ENCODE measurements at regions not wholly inside any gene's neighbourhood (a gene's known extent, or its start where the extent isn't known, plus 50 kb on each side); places are given as distances from the start of the nearest gene placed in this dataset.

DNA sequence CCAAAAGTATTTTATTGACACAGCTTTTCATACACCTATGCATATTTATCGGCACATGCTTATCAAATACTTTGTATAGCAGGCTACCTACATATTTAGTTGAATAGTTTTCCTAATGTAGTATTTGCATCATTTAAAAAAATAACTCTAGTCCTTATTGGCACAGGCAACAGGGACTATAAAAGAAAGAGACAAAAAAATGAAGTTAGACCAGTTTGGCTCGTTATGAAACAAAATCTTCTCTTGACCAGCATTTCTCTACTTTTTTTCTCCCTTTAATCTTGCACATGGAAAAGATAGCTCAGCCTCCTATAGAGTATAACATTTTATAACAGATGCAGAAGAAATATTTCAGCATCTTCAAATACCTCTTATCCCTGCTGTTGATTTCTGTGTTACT lies 794.8 kb upstream of the MIR17HG start:
- TF ChIP-seq, protein P1, sequence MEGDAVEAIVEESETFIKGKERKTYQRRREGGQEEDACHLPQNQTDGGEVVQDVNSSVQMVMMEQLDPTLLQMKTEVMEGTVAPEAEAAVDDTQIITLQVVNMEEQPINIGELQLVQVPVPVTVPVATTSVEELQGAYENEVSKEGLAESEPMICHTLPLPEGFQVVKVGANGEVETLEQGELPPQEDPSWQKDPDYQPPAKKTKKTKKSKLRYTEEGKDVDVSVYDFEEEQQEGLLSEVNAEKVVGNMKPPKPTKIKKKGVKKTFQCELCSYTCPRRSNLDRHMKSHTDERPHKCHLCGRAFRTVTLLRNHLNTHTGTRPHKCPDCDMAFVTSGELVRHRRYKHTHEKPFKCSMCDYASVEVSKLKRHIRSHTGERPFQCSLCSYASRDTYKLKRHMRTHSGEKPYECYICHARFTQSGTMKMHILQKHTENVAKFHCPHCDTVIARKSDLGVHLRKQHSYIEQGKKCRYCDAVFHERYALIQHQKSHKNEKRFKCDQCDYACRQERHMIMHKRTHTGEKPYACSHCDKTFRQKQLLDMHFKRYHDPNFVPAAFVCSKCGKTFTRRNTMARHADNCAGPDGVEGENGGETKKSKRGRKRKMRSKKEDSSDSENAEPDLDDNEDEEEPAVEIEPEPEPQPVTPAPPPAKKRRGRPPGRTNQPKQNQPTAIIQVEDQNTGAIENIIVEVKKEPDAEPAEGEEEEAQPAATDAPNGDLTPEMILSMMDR (IDR thresholded peaks at IDR 0.05) = no peak
- no peak for TF ChIP-seq POLR2AphosphoS5 (IDR thresholded peaks at IDR 0.05)
